K562 (cell line): ENCODE measurements at regions not wholly inside any gene's neighbourhood (a gene's known extent, or its start where the extent isn't known, plus 50 kb on each side); places are given as distances from the start of the nearest gene placed in this dataset.

Experiments used
- ATAC-seq: fragments of 200-7000 bp; cut with Tn5 transposase; 3 replicates; pipeline ENCODE4 v1.9.1; 2020; ENCODE audit warnings: moderate library complexity
- BruUV-seq: library from RNA; stranded (reverse); fragments of 400-500 nt; replicated peaks from 2 replicates; lab custom pipeline; 2021; lab: Mats Ljungman, UMichigan
- CTCF ChIA-PET: fragments of 300-600 bp; formaldehyde crosslinking; extraction: SDS; loops from one replicate; lab custom pipeline; 2021; ENCODE audit warnings: low intra/inter-chr PET ratio; lab: Yijun Ruan, JAX
- POLR2A ChIA-PET: fragments of 300-600, 350-650 bp; sonication (Branson Sonifier 250); formaldehyde crosslinking; extraction: SDS; loops from one replicate; lab custom pipeline; 2021; ENCODE audit warnings: antibody characterized with exemption, inconsistent platforms; lab: Yijun Ruan, JAX
- DNase-seq, 4 experiments: peaks; one replicate each; pipeline versions ENCODE4 v3.0.0 to v3.0.0-alpha.2; 2011 to 2018; ENCODE audit warnings: low spot score in 3 of 4, mixed read lengths in 3 of 4; ENCODE audit errors: extremely low read depth in 1 of 4
- FAIRE-seq: peaks from 2 replicates; lab custom pipeline; 2011; peaks lifted over from hg19 to GRCh38; lab: Jason Lieb, UNC
- H2AFZ ChIP-seq: 2 replicates; pipeline ENCODE4 v1.6.0; 2011; ENCODE audit warnings: low read depth, low read length, control low read depth, inconsistent platforms
- H3K27ac ChIP-seq: fragments of 200-600 bp; 3 replicates; pipeline ENCODE4 v1.8.0; 2011; ENCODE audit warnings: low read depth, mild to moderate bottlenecking, control low read depth, inconsistent platforms, low read length, moderate library complexity, mixed read lengths; ENCODE audit errors: extremely low read depth
- H3K27me3 ChIP-seq, 2 experiments: fragments of 300-600 bp in 1 of 2; 2 replicates in 1 of 2; 3 replicates in 1 of 2; pipeline versions ENCODE4 v1.6.0 to v1.8.0; 2011; ENCODE audit warnings: inconsistent platforms in 2 of 2, low read length in 2 of 2, mild to moderate bottlenecking in 1 of 2, mixed read lengths in 1 of 2, moderate library complexity in 1 of 2; ENCODE audit not compliant: control insufficient read depth in 2 of 2, insufficient read depth in 2 of 2
- H3K36me3 ChIP-seq: fragments of 300-600 bp; 3 replicates; pipeline ENCODE4 v1.8.0; 2011; ENCODE audit warnings: mild to moderate bottlenecking, low read length, inconsistent platforms; ENCODE audit not compliant: control insufficient read depth, insufficient read depth
- H3K4me1 ChIP-seq, 2 experiments: fragments of 200-600 bp in 1 of 2; replicated peaks in 1 of 2; 2 replicates in 1 of 2; 3 replicates in 1 of 2; pipeline versions ENCODE4 v1.5.1 to v1.8.0; 2011; ENCODE audit warnings: inconsistent platforms in 2 of 2, low read length in 2 of 2, mild to moderate bottlenecking in 1 of 2, mixed read lengths in 1 of 2, moderate library complexity in 1 of 2; ENCODE audit not compliant: control insufficient read depth in 2 of 2, insufficient read depth in 2 of 2
- H3K4me2 ChIP-seq: 2 replicates; pipeline ENCODE4 v1.6.1; 2011; ENCODE audit warnings: low read length, control low read depth, inconsistent platforms, mixed read lengths; ENCODE audit not compliant: insufficient read depth
- H3K4me3 ChIP-seq: fragments of 200-600 bp; sonication (generic), shearing (Covaris generic); 2 replicates; pipeline ENCODE4 v1.5.1; 2016; ENCODE audit warnings: control low read depth, inconsistent platforms
- H3K79me2 ChIP-seq: fragments of 200-600 bp; 3 replicates; pipeline ENCODE4 v1.8.0; 2011; ENCODE audit warnings: low read length, inconsistent platforms; ENCODE audit not compliant: control insufficient read depth, insufficient read depth
- H3K9ac ChIP-seq, 2 experiments: 2 replicates each; pipeline versions ENCODE4 v1.6.0 to v1.6.1; 2011; ENCODE audit warnings: low read depth in 2 of 2, low read length in 2 of 2, control low read depth in 1 of 2, inconsistent platforms in 1 of 2, mild to moderate bottlenecking in 1 of 2, mixed read lengths in 1 of 2; ENCODE audit not compliant: insufficient read depth in 1 of 2
- H3K9me1 ChIP-seq: one replicate; pipeline ENCODE4 v1.6.0; 2011; ENCODE audit warnings: inconsistent platforms, mild to moderate bottlenecking, low read length, moderate library complexity; ENCODE audit not compliant: control insufficient read depth, insufficient read depth
- H3K9me3 ChIP-seq: replicated peaks from 2 replicates; pipeline ENCODE4 v1.5.1; 2011; ENCODE audit warnings: low read depth, low read length, inconsistent platforms; ENCODE audit not compliant: control insufficient read depth, insufficient read depth
- H4K20me1 ChIP-seq: replicated peaks from 2 replicates; pipeline ENCODE4 v1.6.1; 2011; ENCODE audit warnings: low read length, inconsistent platforms, mixed read lengths; ENCODE audit not compliant: control insufficient read depth, insufficient read depth
- ATF2 ChIP-seq: sonication (generic); formaldehyde crosslinking; IDR thresholded peaks from 2 replicates; pipeline ENCODE4 v1.8.1; 2022; ENCODE audit warnings: missing genetic modification reagents
- ATF3 ChIP-seq, 2 experiments: fragments of 450-650 bp in 1 of 2; sonication (generic) in 1 of 2; formaldehyde crosslinking in 1 of 2; IDR thresholded peaks in 1 of 2; conservative IDR thresholded peaks in 1 of 2; 2 replicates each; pipeline versions ENCODE4 v1.6.1 to v1.8.1; 2016 to 2023; ENCODE audit warnings: mild to moderate bottlenecking in 2 of 2, moderate library complexity in 2 of 2, inconsistent platforms in 1 of 2, missing genetic modification reagents in 1 of 2
- HNRNPUL1 ChIP-seq: fragments of 200-400 bp; formaldehyde crosslinking; IDR thresholded peaks from 2 replicates; pipeline ENCODE4 v1.6.1; 2017; ENCODE audit warnings: low read length
- NELFE ChIP-seq: IDR thresholded peaks from 2 replicates; pipeline ENCODE4 v1.6.1; 2011; ENCODE audit warnings: mild to moderate bottlenecking; ENCODE audit not compliant: insufficient read depth, insufficient read length
- SMARCC2 ChIP-seq: fragments of 450-650 bp; IDR thresholded peaks from 2 replicates; pipeline ENCODE4 v1.6.1; 2017; ENCODE audit warnings: antibody characterized with exemption, moderate library complexity, mild to moderate bottlenecking, low read depth
- TBP ChIP-seq: optimal IDR thresholded peaks from 2 replicates; pipeline ENCODE3; 2011; ENCODE audit warnings: low read depth, low read length, improper control_type of control experiment
- THAP7 ChIP-seq: fragments of 250-450 bp; sonication (Bioruptor Pico); IDR thresholded peaks from 2 replicates; pipeline ENCODE4 v1.5.0; 2021
- XRCC5 ChIP-seq: fragments of 200-400 bp; formaldehyde crosslinking; IDR thresholded peaks from 2 replicates; pipeline ENCODE4 v1.6.1; 2017; ENCODE audit warnings: low read depth, mild to moderate bottlenecking, low read length
- WGBS: fragments of 100-300 bp; shearing (Covaris generic); methylation state at CpG from one replicate; pipeline ENCODE4 v1.1.6; 2016; ENCODE audit warnings: low coverage, mixed read lengths; ENCODE audit not compliant: insufficient coverage; ENCODE audit errors: missing lambda C conversion rate; 5-methylcytosine and 5-hydroxymethylcytosine counted together
- in situ Hi-C: fragments of 300-500 bp; cut with MboI; formaldehyde crosslinking; loops from 4 replicates; pipeline ENCODE4 v1.15.0; 2018; ENCODE audit warnings: inconsistent platforms, mixed read lengths
- intact Hi-C: fragments of 100-400 bp; cut with micrococcal nuclease; formaldehyde crosslinking; loops from 2 replicates; pipeline ENCODE4 v1.14.2; 2022

DNA sequence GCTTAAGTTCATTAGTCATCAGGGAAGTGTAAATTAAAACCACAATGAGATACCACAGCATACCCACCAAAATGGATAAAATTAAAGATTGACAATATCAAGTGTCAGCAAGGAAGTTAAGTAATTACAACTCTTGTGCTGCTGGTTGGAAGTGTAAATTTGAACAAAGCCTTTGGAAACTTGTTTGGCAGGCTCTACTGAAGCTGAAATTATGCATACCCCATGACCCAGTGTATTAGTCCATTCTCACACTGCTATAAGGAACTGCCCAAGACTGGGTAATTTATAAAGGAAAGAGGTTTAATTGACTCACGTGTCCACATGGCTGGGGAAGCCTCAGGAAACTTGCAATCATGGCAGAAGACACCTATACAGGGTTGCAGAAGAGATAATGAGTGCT, 196.1 kb downstream of the PDCD6IP start:
- Histone ChIP-seq H3K4me3 (no peak overlapping the region), H3K27ac (no peak overlapping the region), H3K4me1 (peaks cover 0 to 4% of the 10 kb centered on the region in 2 experiments; a peak in 2 of 5 replicates), H3K27me3 (no peaks in the 10 kb centered on the region), H3K36me3 (no peaks in the 10 kb centered on the region), H3K9ac (no peak overlapping the region), H3K9me3 (no peaks in the 10 kb centered on the region; the same call in none of the 2 replicates), H3K4me2 (no peak overlapping the region), H4K20me1 (no peaks in the 10 kb centered on the region), H3K9me1 (no peaks in the 10 kb centered on the region), H3K79me2 (no peaks in the 10 kb centered on the region), H2AFZ (no peak overlapping the region)
- intact Hi-C loops = no loop called here
- in situ Hi-C loops = no loop called here
- DNase-seq (no peak), FAIRE-seq (no peak), ATAC-seq (no peak)
- TF ChIP-seq NELFE = no peak
- POLR2A ChIA-PET = no interaction called here
- no TSS peak for BruUV-seq
- CTCF ChIA-PET = no interaction called here
- WGBS = 0% methylated on average over 1 of the region's 1 CpG

DNA sequence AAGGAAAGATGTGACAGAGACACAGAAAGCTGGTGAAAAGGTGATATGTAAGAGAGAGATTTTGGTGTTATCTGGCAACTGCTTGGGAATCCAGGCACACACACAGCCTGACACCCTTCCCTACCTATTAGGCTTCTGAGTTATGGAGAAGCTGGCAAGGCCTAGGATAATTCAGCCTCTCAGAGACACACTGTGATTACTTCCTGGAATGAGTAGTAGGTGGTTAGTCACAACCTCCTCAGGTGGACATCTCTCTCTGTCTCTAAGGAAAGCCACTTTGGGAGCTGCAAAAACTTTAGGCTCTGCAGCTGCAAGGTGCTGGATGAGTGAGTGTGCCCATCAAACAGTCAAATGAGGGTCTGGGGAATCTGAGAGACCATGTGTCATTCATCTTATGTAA, 201.9 kb downstream of the PDCD6IP start:
- no peak overlapping the region for H3K27ac ChIP-seq
- BruUV-seq = no TSS peak
- H3K9ac ChIP-seq = no peak overlapping the region
- H3K4me1 ChIP-seq = no peaks in the 10 kb centered on the region
- H3K4me2 ChIP-seq = no peak overlapping the region
- intact Hi-C loops (no loop called here), in situ Hi-C loops (loop anchor here (25.0 kb wide), 1 partner anchor 687 kb away; no protein-coding TSS in a partner anchor)
- H2AFZ ChIP-seq = no peak overlapping the region
- ChIA-PET POLR2A (interaction anchor here (0.6 to 1.2 kb wide), 2 partner anchors 11 to 60 kb away, joined by 3 to 4 read pairs; no protein-coding TSS in a partner anchor), CTCF (no interaction called here)
- no peak for DNase-seq
- H3K9me3 ChIP-seq = no peaks in the 10 kb centered on the region; the same call in 1 of the 2 replicates
- H3K27me3 ChIP-seq = no peaks in the 10 kb centered on the region
- H3K4me3 ChIP-seq = no peak overlapping the region
- no peaks in the 10 kb centered on the region for H3K36me3 ChIP-seq
- H3K9me1 ChIP-seq = no peaks in the 10 kb centered on the region
- no peak for ATAC-seq
- no peaks in the 10 kb centered on the region; the same call in 1 of the 2 replicates for H4K20me1 ChIP-seq
- FAIRE-seq = no peak
- no peaks in the 10 kb centered on the region for H3K79me2 ChIP-seq
- TF ChIP-seq HNRNPUL1 = no peak
- TF ChIP-seq ATF3 (IDR thresholded peaks at IDR 0.05) = no peak
- no peak for TF ChIP-seq ATF3 (CRISPR knock-in tag; conservative IDR thresholded peaks at IDR 0.05)
- TF ChIP-seq THAP7 (CRISPR knock-in tag) = no peak
- TF ChIP-seq XRCC5 = no peak
- no peak for TF ChIP-seq ATF2 (CRISPR knock-in tag)
- TF ChIP-seq SMARCC2 = no peak
- no peak for TF ChIP-seq TBP
